ENCODE measurements at regions not wholly inside any gene's neighbourhood (a gene's known extent, or its start where the extent isn't known, plus 50 kb on each side); places are given as distances from the start of the nearest gene placed in this dataset.
"Not testable (repeated sequence)": the region's sequence is repeated elsewhere in the genome, so short reads cannot be mapped to it uniquely, and the experiment has no call there.

DNA sequence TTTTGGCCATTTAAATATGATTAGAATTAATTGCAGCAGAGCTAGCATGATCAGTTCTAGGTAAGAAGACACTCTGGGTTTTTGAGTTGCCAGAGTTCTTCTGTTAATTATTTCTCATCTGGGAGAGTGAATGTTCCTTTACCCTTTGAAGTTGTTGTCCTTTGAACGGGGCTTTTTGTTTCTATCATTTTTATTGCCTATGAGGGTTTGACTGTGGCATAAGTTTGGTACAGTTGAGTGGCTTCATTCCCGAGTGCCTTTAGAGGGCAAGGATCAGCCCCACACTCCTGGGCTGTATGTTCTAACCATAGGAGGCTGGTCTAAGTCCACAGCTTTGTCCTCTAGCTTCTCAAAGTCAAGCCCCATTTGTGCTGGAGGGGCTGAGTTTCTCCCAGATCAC, 804.3 kb downstream of the KCNJ3 start:
- no peak for DNase-seq

DNA sequence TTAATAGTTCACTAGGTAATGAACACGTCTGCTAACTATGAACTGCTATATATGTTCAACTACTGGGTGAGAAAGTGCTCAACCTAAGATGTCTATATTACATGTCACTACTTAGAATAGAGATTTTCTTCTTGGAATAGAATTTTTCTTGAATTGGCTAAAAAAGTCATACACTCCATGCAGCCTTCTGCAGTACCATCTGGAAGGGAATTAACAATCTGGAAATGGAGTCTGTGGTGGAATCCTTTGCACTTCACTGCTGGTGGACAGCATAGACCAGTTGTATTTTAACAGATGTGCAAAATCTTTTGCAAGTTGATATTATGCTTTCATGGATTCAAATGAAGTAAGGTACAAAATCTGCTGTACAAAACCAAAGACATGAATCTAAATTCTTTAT, 799.6 kb downstream of the KCNJ3 start:
- DNase-seq: no peak

DNA sequence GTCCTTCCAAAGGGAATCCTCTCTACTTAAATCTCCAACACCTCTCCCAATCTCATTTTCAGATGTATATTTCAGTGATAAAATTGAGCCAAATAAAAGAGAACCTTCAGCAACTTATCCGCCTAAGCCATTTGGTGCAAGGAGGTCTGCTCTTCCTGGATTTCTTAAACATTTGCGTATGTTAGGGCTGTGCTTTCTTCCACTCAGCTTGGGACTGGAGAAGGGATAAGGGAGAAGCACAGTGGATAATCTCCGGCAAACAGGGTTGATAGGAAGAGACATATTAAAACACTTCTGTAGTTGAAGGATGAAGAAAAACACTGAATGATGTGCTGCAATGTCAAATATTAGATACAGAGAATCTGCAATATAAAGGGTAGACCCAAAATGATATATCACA, 796.2 kb downstream of the KCNJ3 start:
- DNase-seq: no peak

DNA sequence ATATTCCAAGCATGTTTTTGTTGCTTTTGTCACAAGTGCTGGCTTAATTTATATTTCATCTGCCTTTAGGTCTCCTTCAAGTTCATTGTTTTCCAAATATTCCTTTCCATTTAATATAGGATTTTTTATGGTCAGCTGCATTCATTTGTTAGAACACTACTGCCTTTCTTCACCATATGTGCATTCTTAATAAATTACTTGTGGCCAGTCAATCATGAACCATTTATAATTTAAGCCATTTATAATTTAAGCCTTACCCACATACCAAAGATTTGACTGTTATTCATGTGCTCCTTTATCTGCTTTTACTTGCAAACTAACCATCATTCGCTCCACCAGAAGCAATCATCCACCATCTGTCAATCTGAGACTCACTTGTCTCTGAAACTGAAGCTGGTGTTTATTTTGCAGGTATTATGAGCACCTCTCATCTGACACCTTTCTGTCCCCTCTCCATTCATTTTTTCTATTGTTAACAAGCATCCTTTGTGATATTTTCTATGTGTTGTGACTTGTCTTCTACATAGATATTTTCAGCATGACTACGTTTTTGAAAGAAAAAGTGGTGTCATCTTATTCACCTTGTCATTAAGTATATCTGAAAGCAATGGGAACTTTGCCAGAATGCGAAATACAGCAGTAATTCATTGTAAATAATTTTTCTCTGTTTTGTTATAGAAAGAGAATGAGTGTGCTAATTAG, 786.8 kb downstream of the KCNJ3 start:
- no peak for DNase-seq

DNA sequence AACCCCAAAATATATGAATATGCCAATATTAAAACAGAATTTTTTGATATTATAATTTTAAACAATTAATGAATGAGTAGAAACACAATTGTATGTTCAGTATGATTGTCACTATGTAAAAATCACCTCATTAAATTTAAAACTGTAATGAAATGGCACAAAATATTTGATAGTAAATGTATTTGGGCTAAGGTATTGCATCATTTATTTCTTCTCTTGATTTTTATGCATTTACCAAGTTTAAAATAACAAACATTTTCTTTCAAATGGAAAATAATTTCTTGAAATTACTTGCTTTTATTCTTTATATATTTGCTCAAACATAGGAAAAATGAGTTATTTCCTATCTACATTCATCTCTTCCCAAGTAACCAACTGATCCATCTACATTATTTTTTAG, 782.6 kb downstream of the KCNJ3 start:
- DNase-seq: no peak

DNA sequence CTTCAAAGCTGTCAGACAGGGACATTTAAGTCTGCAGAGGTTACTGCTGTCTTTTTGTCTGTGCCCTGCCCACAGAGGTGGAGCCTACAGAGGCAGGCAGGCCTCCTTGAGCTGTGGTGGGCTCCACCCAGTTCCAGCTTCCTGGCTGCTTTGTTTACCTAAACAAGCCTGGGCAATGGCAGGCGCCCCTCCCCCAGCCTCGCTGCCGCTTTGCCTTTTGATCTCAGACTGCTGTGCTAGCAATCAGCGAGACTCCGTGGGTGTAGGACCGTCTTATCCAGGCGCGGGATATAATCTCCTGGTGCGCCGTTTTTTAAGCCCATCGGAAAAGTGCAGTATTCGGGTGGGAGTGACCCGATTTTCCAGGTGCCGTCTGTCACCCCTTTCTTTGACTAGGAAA, 773.5 kb downstream of the KCNJ3 start:
- DNase-seq: not testable (repeated sequence)

DNA sequence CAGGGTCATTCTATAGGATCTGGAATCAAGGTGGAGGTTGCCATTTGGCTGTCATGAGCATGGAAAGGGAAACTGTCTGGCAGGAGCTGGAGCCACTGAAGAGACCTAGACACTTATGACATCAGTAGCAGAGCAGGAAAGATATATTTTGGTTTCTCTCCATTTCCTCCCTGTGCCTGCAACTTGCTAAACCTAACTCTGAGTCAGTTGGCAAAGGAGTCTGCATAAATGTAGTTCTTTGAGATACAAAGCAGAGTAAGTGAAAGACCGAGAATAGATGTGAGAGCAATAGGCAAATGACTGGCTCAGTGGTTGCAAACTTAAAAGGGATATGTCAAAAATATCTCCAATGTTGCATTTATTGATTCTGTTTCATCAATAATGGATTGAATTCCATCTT, 757.7 kb downstream of the KCNJ3 start:
- no peak for DNase-seq

DNA sequence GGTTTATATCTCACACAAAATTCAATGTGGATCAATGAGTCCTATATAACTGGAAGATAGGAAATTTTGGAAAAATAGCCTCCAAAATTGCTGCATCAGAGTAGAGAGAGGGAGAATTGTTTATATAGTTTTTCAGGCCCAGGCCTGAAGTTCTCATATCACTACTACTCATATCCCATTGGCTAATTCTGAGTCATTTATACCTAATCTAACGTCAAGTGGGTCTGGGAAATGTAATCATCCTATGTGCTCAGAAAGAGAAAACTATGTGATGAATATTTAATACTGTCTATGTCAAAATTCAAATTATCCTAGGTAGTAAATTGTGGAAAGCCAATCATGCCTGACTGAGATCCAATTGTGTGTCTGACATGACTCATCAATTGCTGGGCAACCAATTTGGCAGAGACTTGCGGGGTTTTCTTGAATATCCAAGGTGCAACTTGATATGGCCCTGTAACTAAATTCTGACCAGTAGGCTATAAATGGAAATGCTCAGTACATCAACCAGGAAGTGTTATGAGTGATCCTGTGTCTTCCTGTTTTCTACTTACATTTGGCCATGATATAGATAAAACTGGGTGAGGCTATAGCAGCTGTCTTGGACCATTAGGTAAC, 744.4 kb downstream of the KCNJ3 start:
- DNase-seq: no peak

DNA sequence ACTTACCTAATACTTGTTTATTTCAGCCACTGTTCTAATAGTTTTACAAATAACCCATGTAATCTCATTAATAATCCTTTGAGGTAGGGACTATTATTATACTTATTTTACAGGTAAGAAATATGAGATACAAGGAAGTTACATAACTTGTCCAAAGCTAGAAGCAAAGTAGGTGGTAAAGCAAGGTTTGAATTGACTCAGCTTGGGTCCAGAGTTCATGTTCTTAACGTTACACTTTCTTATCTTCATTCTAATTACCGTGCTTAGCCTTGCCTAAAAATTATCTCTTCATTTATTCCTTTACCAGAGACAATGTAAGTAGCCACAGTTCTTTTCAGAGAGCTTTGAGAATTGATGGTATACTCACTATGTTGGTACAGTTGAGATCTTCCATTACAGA, 743.6 kb downstream of the KCNJ3 start:
- no peak for DNase-seq

DNA sequence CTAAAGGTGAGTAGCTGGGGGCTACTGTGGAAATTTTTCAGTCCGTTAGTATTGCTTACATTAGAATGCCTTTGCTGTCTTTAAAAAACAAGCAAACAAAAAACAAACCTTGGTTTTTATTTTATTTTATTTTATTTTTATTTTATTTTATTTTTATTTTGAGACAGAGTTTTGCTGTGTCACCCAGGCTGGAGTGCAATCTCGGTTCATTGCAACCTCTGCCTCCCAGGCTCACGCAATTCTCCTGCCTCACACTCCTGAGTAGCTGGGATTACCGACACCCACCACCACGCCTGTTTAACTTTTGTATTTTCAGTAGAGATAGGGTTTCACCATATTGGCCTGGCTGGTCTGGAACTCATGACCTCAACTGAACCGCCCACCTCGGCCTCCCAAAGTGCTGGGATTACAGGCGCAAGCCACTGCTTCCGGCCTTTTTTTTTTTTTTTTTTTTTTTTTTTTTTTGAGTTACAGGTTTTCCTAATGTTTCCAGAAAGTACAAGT, 732.6 kb downstream of the KCNJ3 start:
- DNase-seq: no peak

DNA sequence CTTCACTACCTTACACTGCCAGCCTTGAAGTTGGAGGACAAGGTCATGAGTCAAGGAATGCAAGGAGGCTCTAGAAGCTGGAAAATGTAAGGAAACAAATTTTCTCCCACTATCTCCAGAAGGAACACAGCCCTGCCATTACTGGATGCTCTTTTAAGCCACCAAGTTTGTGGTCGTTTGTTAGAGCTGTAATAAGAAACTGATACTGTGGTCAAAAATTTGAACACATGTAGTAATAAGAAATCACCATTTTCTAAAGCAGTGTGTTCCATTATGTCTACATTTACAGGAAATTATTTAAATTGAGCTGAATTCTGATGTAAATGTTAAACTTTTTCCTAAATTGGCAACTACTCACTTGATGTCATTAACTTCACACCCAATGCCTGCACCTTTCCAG, 729.0 kb downstream of the KCNJ3 start:
- DNase-seq: no peak

DNA sequence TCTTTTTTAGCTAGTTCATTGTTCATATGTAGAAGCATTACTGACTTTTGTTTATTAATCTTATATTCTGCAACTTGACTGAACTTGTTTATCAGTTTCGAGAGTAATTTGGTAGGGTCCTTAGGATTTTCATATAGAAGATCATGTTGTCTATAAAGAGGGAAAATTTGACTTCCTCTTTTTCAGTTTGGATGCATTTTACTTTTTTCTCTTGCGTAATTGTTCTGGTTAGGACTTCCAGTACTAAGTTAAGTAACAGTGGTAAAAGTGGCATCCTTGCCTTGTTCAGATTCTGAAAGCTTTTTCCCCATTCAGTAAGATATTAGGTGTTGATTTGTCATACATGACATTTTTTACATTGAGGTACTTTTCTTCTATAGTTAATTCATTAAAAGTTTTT, 726.0 kb downstream of the KCNJ3 start:
- DNase-seq: no peak

DNA sequence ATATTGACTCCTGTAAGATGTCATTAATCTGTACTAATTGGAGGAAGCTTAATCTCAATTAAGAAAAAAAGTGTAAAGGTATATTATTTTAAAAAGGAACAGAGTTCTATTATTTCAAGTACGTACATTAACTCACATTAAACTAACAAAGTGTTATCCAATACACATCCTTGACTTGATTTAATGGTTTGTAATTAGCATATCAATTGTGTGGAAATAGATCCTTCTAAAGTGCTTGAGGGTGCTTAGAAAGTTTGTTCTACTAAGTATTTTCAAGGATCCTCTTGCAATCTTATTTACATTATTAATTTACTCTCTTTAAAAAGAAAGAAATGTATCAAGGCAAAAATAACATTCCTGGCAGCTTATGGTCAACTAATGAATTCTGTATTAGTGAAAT, 720.3 kb downstream of the KCNJ3 start:
- DNase-seq: no peak

DNA sequence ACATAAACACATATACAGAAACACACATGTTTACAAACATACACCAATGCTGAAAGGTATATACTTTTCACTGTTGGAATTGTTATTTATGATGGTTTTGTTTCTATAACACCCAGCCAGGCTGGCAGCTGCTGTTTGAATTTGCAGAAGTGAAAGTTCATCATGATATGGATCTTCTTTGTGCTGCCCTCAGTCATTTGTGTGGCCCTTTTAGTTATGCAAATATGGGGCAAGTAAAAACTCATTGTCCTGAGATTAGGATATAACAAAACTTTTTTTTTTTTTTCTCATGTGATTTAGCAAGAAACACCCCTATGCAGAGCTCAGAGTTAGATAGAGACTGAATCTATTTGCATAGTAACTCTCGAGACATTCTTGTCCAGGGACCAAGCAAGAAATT, 714.1 kb downstream of the KCNJ3 start:
- no peak for DNase-seq

DNA sequence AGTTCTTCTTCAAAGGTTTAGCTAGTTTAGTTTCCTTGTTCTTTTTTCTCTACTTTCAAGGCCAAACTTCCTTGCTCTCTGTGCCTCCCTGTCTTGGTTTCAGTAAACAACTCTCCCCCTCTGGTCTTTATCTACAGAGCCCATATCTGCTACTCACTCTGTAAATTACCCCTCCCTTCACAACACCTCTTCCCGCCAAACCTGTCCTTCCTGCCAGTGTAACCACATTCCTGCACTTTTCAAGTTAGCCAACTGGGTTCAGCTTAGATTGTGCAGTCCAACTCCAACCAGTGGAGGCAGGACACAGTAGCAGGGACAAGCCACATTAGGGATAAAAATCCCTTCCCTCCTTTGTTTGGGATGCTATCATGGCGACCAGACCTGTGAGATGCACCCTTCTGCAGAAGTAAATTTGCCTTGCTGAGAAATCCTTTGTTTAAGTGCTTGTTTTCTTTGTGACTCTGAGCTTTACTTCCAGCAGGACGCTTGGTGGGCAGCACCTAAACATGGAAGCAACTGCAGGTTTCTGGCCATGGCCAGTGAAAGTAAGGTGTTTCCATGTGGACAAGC, 706.0 kb downstream of the KCNJ3 start:
- DNase-seq: no peak

DNA sequence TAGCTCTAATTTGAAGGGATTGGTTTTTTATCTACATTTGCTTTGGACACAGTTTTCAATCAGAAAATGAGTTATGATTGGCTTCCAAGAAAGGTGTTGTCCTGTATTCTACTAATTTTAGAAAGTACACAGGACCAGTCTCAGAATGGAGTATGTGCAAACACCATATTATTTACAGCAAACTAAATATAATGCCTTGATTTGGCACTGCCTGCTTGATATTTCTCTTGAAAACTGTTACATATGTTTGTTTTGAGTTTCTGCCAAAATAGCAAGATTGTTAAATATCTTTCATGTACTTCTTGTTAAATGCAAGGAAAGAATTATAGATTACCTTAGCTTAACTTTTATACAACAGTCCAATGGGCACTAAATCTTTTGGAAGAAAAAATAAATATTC, 694.9 kb downstream of the KCNJ3 start:
- DNase-seq: no peak

DNA sequence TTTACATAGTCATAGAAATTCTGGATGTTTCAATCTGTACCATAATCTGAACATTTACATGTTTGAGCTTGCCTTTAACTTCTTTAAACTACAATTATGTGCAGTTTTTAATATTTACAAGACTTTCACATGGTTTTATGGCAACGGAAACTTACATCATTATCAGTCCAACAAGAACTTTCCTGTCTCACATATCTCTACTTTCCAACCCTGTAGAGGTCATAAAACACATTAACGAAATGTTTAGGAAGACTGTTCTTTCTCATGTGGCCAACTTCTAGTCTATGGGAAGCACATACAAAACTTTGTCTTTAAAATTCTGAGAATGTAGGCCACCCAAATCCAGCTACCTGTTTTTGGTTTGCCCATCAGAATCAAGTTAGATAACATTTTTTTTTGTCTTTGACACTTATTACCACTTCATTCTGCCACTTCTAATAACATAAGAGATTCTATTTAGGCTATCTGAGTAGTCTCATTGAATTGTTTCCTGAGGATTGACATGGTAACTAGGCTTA, 693.2 kb downstream of the KCNJ3 start:
- no peak for DNase-seq

DNA sequence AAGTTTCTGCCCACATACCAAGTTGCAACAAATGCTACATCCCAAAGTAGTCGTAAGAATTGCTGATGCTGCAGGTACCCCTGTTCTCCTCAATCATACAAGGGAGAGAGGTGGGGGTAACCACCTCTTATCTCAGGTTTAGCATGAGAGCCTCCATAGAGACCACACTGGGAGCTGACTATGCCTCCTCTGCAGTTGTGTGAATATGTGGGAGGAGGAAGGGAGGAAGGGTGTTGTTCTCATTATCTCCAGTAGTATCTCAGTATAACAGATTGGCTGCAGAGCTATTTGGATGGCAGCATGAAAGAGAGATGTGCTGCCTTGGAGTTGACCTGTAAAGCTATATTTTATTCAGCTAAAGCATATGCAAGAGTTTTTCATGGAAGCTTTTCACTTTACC, 690.7 kb downstream of the KCNJ3 start:
- no peak for DNase-seq

DNA sequence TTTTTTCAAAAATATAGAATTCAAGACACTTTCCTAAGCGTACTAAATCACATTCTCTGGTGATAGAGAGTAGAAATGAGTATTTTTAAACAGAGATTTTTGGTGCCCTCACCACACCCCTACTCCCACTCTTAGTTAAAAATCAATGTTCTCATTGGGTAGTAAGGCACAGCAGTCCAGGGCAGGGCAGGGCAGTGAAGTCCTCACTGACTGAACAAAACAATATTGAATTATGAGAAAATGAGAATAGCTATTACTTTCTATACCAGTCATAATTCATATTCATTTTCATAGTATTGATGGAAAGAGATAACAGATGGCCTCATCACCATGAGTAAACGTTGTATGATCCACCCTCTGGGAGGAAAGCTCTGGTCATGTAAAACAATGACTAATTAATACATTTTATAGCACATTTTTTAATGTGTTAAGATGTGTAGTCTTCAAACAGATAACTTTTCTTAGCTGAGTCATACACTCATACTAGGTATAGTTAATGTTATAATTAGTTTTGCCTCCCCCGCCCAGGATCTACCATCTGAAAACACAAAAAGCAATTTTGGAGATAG, 686.1 kb downstream of the KCNJ3 start:
- DNase-seq: no peak

DNA sequence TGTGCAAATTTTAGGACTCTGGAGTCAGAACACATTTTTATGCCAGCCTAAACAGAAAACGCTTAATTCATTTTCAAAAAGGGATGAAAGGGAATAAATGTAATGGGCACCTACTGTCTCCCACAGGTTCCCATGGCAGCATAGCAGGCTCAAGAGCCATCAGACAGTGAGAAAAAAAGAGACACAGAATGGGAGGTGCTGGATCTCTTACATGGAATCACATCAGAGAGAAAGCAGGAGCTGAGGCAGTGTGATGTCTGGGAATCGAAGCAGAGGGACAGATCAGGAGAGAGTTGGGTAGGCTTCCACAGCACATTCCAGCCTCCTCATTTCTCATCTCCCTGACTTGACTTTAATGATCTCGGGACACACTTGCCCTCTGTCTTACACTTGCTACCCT, 684.3 kb downstream of the KCNJ3 start:
- no peak for DNase-seq

DNA sequence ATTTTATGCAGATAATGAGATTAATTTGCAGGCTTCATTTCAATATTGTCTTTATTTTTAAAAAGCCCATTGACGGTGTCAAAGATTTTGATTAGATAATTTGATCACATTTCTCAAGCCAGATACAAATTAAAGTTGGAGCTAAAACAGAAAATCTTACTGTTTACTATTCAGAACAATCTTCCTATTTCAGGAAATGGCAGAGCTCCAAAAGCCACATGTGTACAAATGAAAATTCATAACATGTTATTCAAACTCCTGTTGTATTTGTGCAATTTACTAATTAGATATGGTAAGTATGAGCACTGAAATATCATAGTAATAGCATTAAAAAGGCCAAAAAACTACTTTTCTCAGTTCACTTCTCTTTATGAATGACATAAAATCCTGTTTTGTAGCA, 682.9 kb downstream of the KCNJ3 start:
- DNase-seq: no peak

DNA sequence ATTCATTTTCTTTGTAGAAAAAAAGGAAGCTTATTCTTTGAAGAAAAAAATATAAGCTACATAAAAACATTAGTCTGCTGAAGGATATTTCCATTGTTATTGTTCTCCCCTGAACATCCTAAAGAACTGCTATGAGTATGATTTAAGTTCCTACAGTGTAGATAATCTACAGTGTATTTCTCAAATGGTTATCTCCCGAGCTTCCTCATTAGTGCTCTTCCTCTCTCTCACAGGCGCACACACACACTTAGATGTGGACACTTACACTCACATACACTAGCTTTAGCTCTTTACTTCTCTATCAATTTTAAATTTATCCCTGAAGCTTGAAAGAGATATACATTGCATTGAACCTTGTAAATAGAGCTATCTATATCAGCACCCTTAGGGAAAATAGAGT, 681.0 kb downstream of the KCNJ3 start:
- DNase-seq: no peak

DNA sequence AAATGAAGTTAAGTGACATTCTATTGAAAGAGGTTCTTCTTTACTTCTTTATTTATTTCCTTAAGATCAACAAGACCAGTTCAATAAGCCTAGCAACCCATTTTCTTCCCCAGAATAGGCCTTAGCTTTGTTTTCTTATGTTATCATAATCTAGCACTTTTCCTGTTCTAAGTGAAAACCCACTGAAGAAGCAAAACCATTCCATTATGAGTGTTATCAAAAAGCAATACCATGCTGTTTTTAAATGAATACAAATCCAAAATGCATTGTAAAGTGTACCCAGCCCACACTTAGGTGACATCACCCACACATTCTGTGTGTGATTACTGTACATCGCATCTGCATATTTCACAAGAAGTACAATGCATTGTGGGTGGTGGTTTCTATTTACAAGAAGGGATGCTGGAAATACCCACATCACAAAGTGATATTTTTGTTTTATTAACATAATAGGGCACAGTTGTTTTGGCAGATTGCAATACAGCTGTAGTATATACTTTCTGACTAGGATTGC, 679.5 kb downstream of the KCNJ3 start:
- no peak for DNase-seq

DNA sequence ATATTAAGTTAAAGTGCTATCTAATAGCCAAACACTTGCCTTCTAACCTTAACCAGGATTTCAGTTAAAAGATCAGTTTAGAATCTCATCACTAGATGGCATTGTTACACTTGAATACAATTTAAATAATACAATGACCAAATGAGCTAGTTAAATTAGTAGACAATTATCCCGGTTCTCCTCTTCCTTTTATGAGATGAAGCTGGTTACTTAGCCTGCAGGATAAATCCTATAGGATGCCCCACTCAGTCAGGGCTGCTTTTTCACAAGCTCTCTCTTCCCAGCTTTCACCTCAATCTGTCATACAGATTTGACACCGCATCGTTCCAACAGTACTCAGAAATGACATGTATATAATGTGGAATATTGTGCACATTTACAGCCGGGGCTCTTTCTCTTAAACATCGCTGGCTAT, 678.8 kb downstream of the KCNJ3 start:
- DNase-seq: peak; percentile 15
